GM19468 (cell line): ENCODE measurements at regions not wholly inside any gene's neighbourhood (a gene's known extent, or its start where the extent isn't known, plus 50 kb on each side); places are given as distances from the start of the nearest gene placed in this dataset.
"Not testable (repeated sequence)": the region's sequence is repeated elsewhere in the genome, so short reads cannot be mapped to it uniquely, and the experiment has no call there.

Experiments
- ATAC-seq: cut with Tn5 transposase; IDR thresholded peaks from one replicate; pipeline ENCODE4 v1.9.1; 2021; ENCODE audit warnings: mild to moderate bottlenecking, moderate library complexity, moderate number of reproducible peaks; ENCODE audit not compliant: unreplicated experiment; ENCODE audit errors: extremely low read depth

- ATAC-seq: no peak
Measured at GRCh38 chr1:213697192-213697802, 290.5 kb upstream of the PROX1 start.

DNA sequence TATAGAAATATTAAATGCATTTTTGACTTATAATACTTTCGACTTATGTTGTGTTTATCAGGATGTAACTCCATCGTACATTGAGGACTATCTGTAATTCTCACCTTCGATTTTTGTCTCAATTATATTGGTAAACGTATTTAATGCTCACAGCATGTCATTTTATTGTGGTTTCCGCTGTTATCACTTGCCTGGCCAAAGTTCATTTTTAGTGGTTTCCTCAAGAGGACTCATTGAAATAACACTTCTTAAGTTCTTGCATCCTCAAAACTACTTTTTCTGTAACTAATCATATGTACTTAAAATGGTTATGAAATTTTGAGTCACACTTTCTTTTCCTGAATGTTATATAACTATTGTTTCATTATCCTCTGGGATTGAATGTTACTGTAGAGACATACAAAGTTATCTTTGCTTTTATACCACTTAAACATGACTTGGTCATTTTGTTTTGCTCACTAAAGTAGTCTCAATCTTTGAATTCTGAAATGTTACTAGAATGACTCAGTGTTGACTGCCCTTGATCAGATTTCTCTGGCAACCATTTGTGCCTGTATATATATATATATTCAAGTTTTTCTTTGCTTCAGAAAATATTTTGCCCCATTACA lies 289.6 kb upstream of the PROX1 start:
- ATAC-seq: no peak

DNA sequence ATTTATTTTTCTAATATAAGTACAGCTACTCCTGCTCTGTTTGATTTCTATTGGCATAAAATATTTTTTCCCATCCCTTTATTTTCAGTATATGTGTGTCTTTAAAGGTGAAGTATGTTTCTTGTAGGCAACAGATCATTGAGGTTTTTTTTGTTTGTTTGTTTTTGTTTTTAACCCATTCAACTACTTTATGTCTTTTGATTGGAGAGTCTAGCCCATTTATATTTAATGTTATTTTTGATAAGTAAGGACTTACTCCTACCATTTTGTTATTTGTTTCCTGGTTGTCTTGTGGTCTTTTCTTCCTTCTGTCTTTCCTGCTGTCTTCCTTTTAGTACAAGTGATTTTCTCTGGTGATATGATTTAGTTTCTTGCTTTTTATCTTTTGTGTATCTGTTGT lies 285.1 kb upstream of the PROX1 start:
- no peak for ATAC-seq

GRCh38 chr1:213704941-213705340 lies 282.8 kb upstream of the PROX1 start:
- ATAC-seq: no peak

- ATAC-seq: not testable (repeated sequence)
Measured at GRCh38 chr1:213711833-213712490, 275.8 kb upstream of the PROX1 start.

- no peak for ATAC-seq
Measured at GRCh38 chr1:213714645-213715044, 273.1 kb upstream of the PROX1 start.

DNA sequence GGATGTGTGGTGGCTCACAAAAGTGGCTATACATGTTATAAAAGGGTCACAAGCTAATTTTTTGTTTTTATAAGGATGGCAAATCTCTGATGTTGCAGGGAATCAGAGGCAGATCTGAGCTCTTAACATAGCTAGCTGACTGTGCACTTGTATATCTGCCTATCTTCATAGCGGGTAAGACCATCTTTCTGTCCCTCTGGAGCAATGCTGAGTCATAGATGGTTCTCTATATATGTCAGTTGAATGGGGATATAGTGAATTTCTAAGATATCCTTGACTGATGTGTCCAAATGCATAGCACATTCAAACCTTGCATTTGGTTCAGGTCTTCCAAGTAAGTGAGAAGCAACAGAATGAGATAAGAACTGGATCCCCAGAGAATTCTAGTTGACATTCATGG lies 272.6 kb upstream of the PROX1 start:
- ATAC-seq: no peak

GRCh38 chr1:213719462-213719861 lies 268.3 kb upstream of the PROX1 start:
- ATAC-seq: no peak

DNA sequence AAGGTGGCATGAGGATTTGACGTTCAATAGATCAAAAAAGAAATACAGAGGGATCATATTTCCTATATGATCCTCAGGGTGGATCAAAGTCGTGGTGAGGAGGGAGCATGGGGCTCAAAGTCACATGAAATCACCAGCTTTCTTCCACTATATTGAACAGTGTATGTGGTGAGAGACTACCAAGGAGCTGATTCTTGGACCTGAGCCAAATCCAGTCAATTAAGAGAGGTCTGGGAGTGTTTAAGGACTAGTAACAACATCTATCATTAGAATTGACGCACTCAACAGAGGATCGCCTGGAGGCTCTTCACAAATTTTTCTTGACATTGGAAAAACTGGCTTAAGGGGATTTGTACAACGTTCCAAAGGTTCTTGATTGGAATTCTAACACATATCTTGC lies 267.7 kb upstream of the PROX1 start:
- ATAC-seq: no peak

DNA sequence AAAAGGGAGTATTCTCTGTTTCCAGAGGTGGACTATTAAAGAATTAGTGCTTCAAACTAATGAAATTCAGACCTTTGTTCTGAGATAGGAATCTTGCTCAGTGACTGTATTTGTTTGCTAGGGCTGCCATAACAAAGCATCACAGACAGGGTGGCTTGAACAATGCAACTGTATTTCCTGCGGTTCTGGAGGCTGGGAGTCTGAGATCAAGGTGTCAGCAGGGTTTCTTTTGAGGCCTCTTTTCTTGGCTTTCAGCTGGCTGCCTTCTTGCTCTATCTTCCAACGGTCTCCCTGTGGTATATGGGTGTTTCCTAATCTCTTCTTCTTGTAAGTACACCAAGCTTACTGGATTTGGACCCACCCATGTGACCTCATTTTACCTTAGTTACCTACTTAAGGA lies 264.6 kb upstream of the PROX1 start:
- ATAC-seq: no peak

DNA sequence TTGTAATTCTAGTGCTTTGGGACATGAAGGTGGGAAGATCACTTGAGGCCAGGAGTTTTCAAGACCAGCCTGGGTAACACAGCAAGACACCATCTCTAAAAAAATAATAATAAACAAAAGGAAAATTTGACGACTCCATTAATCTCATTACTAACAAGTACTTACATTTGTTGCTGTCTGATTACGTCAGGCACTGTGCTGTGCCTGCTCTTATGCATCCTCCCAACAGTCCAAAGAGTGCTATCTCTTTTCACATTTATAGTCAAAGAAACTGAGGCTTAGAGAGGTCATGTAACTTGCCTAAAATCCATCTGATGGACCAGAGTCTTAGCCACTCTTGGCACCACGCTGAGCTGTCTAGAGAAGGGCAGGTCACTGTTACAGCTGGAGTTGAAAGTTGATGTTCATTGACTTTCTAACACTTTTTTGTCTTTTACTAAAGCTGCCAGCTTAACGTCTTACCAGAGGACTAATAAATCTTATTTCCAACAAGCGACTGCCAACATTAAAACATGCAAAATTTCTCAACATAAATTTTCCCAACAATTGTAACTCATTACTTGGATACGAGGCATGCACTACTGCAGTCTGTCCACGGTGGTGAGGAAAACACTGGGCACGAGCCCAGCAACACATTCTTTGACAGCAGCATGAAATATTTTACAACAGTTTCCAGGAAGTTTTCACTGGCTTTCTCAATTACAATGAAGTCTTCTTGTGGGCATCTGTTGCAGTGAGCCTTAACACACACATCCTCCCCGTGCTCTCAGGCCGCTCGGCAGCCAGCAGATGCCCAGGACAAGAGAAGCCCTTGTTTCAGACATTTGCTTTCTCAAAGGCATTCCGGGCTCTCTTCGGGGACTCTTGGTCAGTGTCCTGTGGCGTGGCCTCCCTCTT lies 262.9 kb upstream of the PROX1 start:
- ATAC-seq: no peak

DNA sequence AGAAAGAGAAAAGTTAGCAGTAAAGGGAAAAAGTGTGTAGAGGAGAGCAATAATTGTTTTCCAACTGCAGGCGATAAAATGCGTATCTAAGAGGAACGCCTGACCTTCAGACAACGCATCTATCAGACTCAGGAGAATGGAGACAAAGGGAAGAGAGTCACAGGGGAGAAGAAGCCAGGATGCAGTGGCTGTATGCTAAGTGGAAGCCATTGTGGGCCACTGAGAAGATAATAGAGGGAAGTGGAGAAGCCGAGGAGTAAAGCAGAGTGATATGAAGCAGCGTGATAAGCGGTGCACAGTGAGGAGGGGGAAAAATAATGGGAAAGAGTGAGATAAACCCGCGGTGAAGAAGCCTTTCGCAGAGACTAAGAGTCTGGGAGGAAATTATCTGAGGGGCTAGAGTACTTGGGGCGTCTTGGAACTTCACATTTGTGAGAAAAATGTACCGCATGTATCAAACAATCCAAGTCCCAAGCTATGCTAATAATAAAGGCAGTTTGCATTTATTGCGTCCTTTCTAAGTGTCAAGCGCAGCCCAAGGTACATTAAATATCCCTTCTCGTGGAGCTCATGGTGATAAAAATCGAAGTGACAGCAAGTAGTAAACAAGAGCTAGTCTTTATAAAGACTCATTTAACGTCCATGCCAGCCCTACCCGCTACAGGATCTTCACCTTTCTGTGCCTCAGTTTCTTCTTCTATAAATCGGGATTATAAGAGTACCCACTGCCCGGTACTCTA lies 259.8 kb upstream of the PROX1 start:
- no peak for ATAC-seq

- no peak for ATAC-seq
Measured at GRCh38 chr1:213728593-213729536, 258.9 kb upstream of the PROX1 start.

GRCh38 chr1:213733705-213734104 lies 254.1 kb upstream of the PROX1 start:
- ATAC-seq: no peak

DNA sequence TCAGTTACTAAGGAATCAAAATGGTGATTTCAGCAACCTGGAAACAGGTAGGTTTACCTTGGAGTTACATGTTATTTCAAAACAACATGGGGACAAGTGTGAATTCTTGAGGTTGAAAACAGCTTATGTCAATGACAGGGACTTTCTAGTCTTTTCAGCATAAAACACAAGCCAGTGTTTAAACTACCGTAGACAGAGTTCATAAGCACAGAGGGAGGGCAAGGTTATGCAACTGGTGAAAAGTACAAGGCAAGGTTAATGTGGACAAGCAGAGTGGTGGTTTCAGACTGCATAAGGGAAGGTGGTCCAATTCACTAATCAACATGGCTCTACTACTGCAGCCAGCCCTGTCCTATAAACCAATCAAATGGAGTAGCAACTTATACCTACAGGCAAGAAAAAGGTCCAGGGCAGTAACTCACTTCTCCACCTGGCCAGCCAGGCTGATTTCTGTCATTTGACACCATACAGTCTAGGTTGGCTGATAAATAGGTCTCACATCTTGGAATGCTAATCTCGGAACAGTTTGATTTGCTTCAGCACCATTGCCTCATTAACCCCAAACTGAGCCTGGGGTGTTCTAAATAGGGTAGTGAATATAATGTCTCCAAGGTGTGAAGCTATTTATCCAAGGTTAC lies 250.3 kb upstream of the PROX1 start:
- no peak for ATAC-seq

DNA sequence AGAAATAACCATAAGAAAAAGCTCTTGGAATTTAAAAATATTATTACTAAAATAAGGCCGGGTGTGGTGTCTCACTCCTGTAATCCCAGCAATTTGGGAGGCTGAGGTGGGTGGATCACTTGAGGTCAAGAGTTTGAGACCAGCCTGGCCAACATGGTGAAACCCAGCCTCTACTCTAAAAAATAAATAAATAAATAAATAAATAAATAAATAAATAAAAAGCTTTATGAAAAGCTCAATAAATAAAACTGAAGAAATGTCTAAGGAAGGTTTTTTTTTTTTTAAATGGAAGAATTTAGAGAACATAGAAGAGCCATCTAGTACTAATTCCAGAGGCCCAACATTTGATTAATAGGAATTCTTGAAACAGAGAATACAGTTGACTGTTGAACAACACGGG lies 249.1 kb upstream of the PROX1 start:
- no peak for ATAC-seq

- no peak for ATAC-seq
Measured at GRCh38 chr1:213742992-213743391, 244.8 kb upstream of the PROX1 start.

- no peak for ATAC-seq
Measured at GRCh38 chr1:213744780-213745179, 243.0 kb upstream of the PROX1 start.

- ATAC-seq: no peak
Measured at GRCh38 chr1:213745451-213745850, 242.3 kb upstream of the PROX1 start.
